HG03520 (cell line): ENCODE measurements at regions not wholly inside any gene's neighbourhood (a gene's known extent, or its start where the extent isn't known, plus 50 kb on each side); places are given as distances from the start of the nearest gene placed in this dataset.

Experiments used
- ATAC-seq: cut with Tn5 transposase; IDR thresholded peaks from one replicate; pipeline ENCODE4 v1.9.1; 2021; ENCODE audit warnings: mild to moderate bottlenecking, moderate library complexity; ENCODE audit not compliant: unreplicated experiment

GRCh38 chr20:22333885-22334545 lies 250.4 kb downstream of the FOXA2 start:
- ATAC-seq: peak; percentile 95

GRCh38 chr20:22324505-22324904 lies 259.9 kb downstream of the FOXA2 start:
- ATAC-seq: no peak

- ATAC-seq: no peak
These were observed 261.9 kb downstream of the FOXA2 start for GRCh38 chr20:22322513-22322912.

GRCh38 chr20:22321191-22321590 lies 263.2 kb downstream of the FOXA2 start:
- no peak for ATAC-seq

- no peak for ATAC-seq
These were observed 264.0 kb downstream of the FOXA2 start for GRCh38 chr20:22320245-22320915.

- ATAC-seq: no peak
These were observed 268.6 kb downstream of the FOXA2 start for GRCh38 chr20:22315771-22316170.

GRCh38 chr20:22315073-22315472 lies 269.3 kb downstream of the FOXA2 start:
- no peak for ATAC-seq

GRCh38 chr20:22312744-22313346 lies 271.5 kb downstream of the FOXA2 start:
- no peak for ATAC-seq

GRCh38 chr20:22308934-22309333 lies 275.4 kb downstream of the FOXA2 start:
- ATAC-seq: no peak

- ATAC-seq: no peak
These were observed 277.0 kb downstream of the FOXA2 start for GRCh38 chr20:22307409-22307808.

GRCh38 chr20:22305381-22305780 lies 279.0 kb downstream of the FOXA2 start:
- no peak for ATAC-seq

GRCh38 chr20:22303523-22303922 lies 280.8 kb downstream of the FOXA2 start:
- ATAC-seq: no peak

GRCh38 chr20:22302039-22302438 lies 282.3 kb downstream of the FOXA2 start:
- ATAC-seq: no peak

- ATAC-seq: no peak
These were observed 290.5 kb downstream of the FOXA2 start for GRCh38 chr20:22293886-22294285.

- ATAC-seq: no peak
These were observed 294.9 kb downstream of the FOXA2 start for GRCh38 chr20:22289442-22289841.

GRCh38 chr20:22288957-22289356 lies 295.4 kb downstream of the FOXA2 start:
- ATAC-seq: no peak

- ATAC-seq: no peak
These were observed 296.2 kb downstream of the FOXA2 start for GRCh38 chr20:22288156-22288555.

GRCh38 chr20:22285555-22285954 lies 298.8 kb downstream of the FOXA2 start:
- no peak for ATAC-seq

- ATAC-seq: no peak
These were observed 301.7 kb downstream of the FOXA2 start for GRCh38 chr20:22282696-22283095.

GRCh38 chr20:22274330-22274729 lies 310.0 kb downstream of the FOXA2 start:
- ATAC-seq: no peak

GRCh38 chr20:22268675-22269074 lies 315.7 kb downstream of the FOXA2 start:
- ATAC-seq: no peak

GRCh38 chr20:22264917-22265316 lies 319.5 kb downstream of the FOXA2 start:
- ATAC-seq: no peak
